OCI-LY1 (cell line): ENCODE measurements at regions not wholly inside any gene's neighbourhood (a gene's known extent, or its start where the extent isn't known, plus 50 kb on each side); places are given as distances from the start of the nearest gene placed in this dataset.

Experiments used
- H2AFZ ChIP-seq: fragments of 200-600 bp; sonication (generic), shearing (Covaris generic); 2 replicates; pipeline ENCODE4 v1.6.0; 2014; ENCODE audit warnings: antibody characterized with exemption, mild to moderate bottlenecking, low read length
- H3F3A ChIP-seq: fragments of 200-600 bp; sonication (generic), shearing (Covaris generic); 2 replicates; pipeline ENCODE4 v1.6.0; 2014; ENCODE audit warnings: mild to moderate bottlenecking, antibody characterized with exemption, low read length, moderate library complexity; ENCODE audit not compliant: insufficient read depth
- H3K27ac ChIP-seq: fragments of 200-600 bp; sonication (generic); 2 replicates; pipeline ENCODE4 v1.5.1; 2014; ENCODE audit warnings: low read length, mixed run types, mild to moderate bottlenecking, low read depth; ENCODE audit not compliant: poor library complexity, severe bottlenecking
- H3K27me3 ChIP-seq: fragments of 200-600 bp; sonication (generic); 2 replicates; pipeline ENCODE4 v1.6.0; 2014; ENCODE audit warnings: antibody characterized with exemption, mild to moderate bottlenecking, low read length, moderate library complexity; ENCODE audit not compliant: insufficient read depth
- H3K36me3 ChIP-seq: fragments of 200-600 bp; sonication (generic); 2 replicates; pipeline ENCODE4 v1.6.1; 2014; ENCODE audit warnings: mild to moderate bottlenecking, antibody characterized with exemption, low read length, moderate library complexity, mixed read lengths; ENCODE audit not compliant: insufficient read depth
- H3K4me1 ChIP-seq: fragments of 200-600 bp; sonication (generic); 2 replicates; pipeline ENCODE4 v1.5.1; 2014; ENCODE audit warnings: mild to moderate bottlenecking, low read length, moderate library complexity; ENCODE audit not compliant: insufficient read depth, severe bottlenecking
- H3K4me2 ChIP-seq: fragments of 200-600 bp; sonication (generic), shearing (Covaris generic); 2 replicates; pipeline ENCODE4 v1.6.1; 2014; ENCODE audit warnings: low read length
- H3K4me3 ChIP-seq: fragments of 200-600 bp; sonication (generic); 2 replicates; pipeline ENCODE4 v1.5.1; 2014; ENCODE audit warnings: low read length, low read depth, mild to moderate bottlenecking, mixed read lengths; ENCODE audit not compliant: poor library complexity, severe bottlenecking
- H3K79me2 ChIP-seq: fragments of 200-600 bp; shearing (Covaris generic); 2 replicates; pipeline ENCODE4 v1.6.1; 2016; ENCODE audit warnings: mixed run types, low read length, mixed read lengths; ENCODE audit not compliant: insufficient read depth
- H3K9ac ChIP-seq: fragments of 200-600 bp; sonication (generic), shearing (Covaris generic); 2 replicates; pipeline ENCODE4 v1.6.1; 2014; ENCODE audit warnings: mild to moderate bottlenecking, low read length, mixed read lengths
- H3K9me2 ChIP-seq: fragments of 200-600 bp; sonication (generic), shearing (Covaris generic); 2 replicates; pipeline ENCODE4 v1.6.1; 2014; ENCODE audit warnings: low read depth, mild to moderate bottlenecking, low read length, mixed read lengths
- H3K9me3 ChIP-seq: fragments of 200-600 bp; shearing (Covaris generic); 2 replicates; pipeline ENCODE4 v1.6.1; 2014; ENCODE audit warnings: low read length, mixed read lengths
- H4K20me1 ChIP-seq: fragments of 200-600 bp; sonication (generic), shearing (Covaris generic); 2 replicates; pipeline ENCODE4 v1.6.0; 2016; ENCODE audit warnings: mild to moderate bottlenecking, low read length; ENCODE audit not compliant: insufficient read depth
- CTCF ChIP-seq: fragments of 200-600 bp; sonication (generic), shearing (Covaris generic); IDR thresholded peaks from 2 replicates; pipeline ENCODE4 v1.5.1; 2017; ENCODE audit warnings: mild to moderate bottlenecking, antibody characterized with exemption, low read length, moderate library complexity, mixed read lengths
- EZH2 ChIP-seq: fragments of 200-600 bp; sonication (generic), shearing (Covaris generic); IDR thresholded peaks from 2 replicates; pipeline ENCODE4 v1.8.0; 2017; ENCODE audit warnings: borderline replicate concordance, mixed run types, mild to moderate bottlenecking, antibody characterized with exemption, low read length, moderate library complexity, mixed read lengths

GRCh38 chr18:78664048-78664447, 315.6 kb upstream of the SALL3 start:
- no peaks in the 10 kb centered on the region for H3F3A ChIP-seq
- H3K27ac ChIP-seq = no peak overlapping the region
- H3K36me3 ChIP-seq = no peaks in the 10 kb centered on the region
- H3K27me3 ChIP-seq = peaks cover 3% of the 10 kb centered on the region; the same call in 1 of the 2 replicates
- no peak overlapping the region for H3K9ac ChIP-seq
- no peaks in the 10 kb centered on the region for H4K20me1 ChIP-seq
- H3K4me2 ChIP-seq = no peak overlapping the region
- no peak overlapping the region for H3K4me3 ChIP-seq
- H3K9me3 ChIP-seq = no peaks in the 10 kb centered on the region
- no peaks in the 10 kb centered on the region for H3K79me2 ChIP-seq
- no peak overlapping the region for H2AFZ ChIP-seq
- no peaks in the 10 kb centered on the region for H3K4me1 ChIP-seq
- no peaks in the 10 kb centered on the region for H3K9me2 ChIP-seq
- TF ChIP-seq CTCF (no peak), EZH2 (no peak)

- TF ChIP-seq CTCF (no peak), EZH2 (no peak)
- H4K20me1 ChIP-seq = no peaks in the 10 kb centered on the region
- no peaks in the 10 kb centered on the region for H3F3A ChIP-seq
- H2AFZ ChIP-seq = no peak overlapping the region
- H3K4me1 ChIP-seq = no peaks in the 10 kb centered on the region
- H3K27ac ChIP-seq = no peak overlapping the region
- H3K79me2 ChIP-seq = no peaks in the 10 kb centered on the region
- no peaks in the 10 kb centered on the region for H3K36me3 ChIP-seq
- no peak overlapping the region for H3K4me2 ChIP-seq
- H3K9me2 ChIP-seq = no peaks in the 10 kb centered on the region
- H3K9me3 ChIP-seq = no peaks in the 10 kb centered on the region
- peaks cover 3% of the 10 kb centered on the region; the same call in 1 of the 2 replicates for H3K27me3 ChIP-seq
- H3K4me3 ChIP-seq = no peak overlapping the region
- no peak overlapping the region for H3K9ac ChIP-seq
These were observed 314.8 kb upstream of the SALL3 start for GRCh38 chr18:78664848-78665247.

- H3K79me2 ChIP-seq = no peaks in the 10 kb centered on the region
- H3K27ac ChIP-seq = no peak overlapping the region
- H3K4me2 ChIP-seq = no peak overlapping the region
- H3K27me3 ChIP-seq = no peaks in the 10 kb centered on the region
- H3K36me3 ChIP-seq = no peaks in the 10 kb centered on the region
- no peaks in the 10 kb centered on the region for H3K9me3 ChIP-seq
- no peaks in the 10 kb centered on the region for H4K20me1 ChIP-seq
- H3K4me3 ChIP-seq = no peak overlapping the region
- no peaks in the 10 kb centered on the region for H3K4me1 ChIP-seq
- no peak overlapping the region for H2AFZ ChIP-seq
- TF ChIP-seq EZH2 = no peak
- no peak for TF ChIP-seq CTCF
- H3F3A ChIP-seq = no peaks in the 10 kb centered on the region
- H3K9me2 ChIP-seq = no peaks in the 10 kb centered on the region
- H3K9ac ChIP-seq = no peak overlapping the region
These were observed 314.0 kb upstream of the SALL3 start for GRCh38 chr18:78665644-78666043.
